Lower leg skin (tissue), 4 donors: ENCODE measurements at regions not wholly inside any gene's neighbourhood (a gene's known extent, or its start where the extent isn't known, plus 50 kb on each side); places are given as distances from the start of the nearest gene placed in this dataset.

Source experiments
- DNase-seq, 2 donors: peaks; one replicate each; pipeline ENCODE4 v3.0.0-alpha.2; 2019; ENCODE audit warnings: low spot score in 2 of 2
- H3K4me3 ChIP-seq: fragments of 200-600 bp; sonication (generic); 2 replicates; pipeline ENCODE4 v1.5.1; 2017; ENCODE audit warnings: mild to moderate bottlenecking, low read depth; ENCODE audit not compliant: poor library complexity, severe bottlenecking
- POLR2A ChIP-seq, 2 donors: fragments of 450-650 bp; IDR thresholded peaks; one replicate each; pipeline ENCODE4 v1.6.1; 2016 to 2017; ENCODE audit warnings: antibody characterized with exemption in 2 of 2, mild to moderate bottlenecking in 1 of 2, moderate library complexity in 1 of 2
- WGBS, 2 donors: methylation state at CpG; one replicate each; pipeline ENCODE4 v1.1.5; 2018; 5-methylcytosine and 5-hydroxymethylcytosine counted together
- intact Hi-C: fragments of 100-400 bp; cut with DNase I; formaldehyde crosslinking; loops from one replicate; pipeline ENCODE4 v1.15.0; 2023; ENCODE audit warnings: low total_unique reads
- TF ChIP-seq, protein P1 (sequence below), 3 donors: fragments of 450-650 bp; IDR thresholded peaks; one replicate each; pipeline ENCODE4 v1.5.1; 2016; ENCODE audit warnings: antibody characterized with exemption in 3 of 3, mild to moderate bottlenecking in 3 of 3, moderate library complexity in 2 of 3

DNA sequence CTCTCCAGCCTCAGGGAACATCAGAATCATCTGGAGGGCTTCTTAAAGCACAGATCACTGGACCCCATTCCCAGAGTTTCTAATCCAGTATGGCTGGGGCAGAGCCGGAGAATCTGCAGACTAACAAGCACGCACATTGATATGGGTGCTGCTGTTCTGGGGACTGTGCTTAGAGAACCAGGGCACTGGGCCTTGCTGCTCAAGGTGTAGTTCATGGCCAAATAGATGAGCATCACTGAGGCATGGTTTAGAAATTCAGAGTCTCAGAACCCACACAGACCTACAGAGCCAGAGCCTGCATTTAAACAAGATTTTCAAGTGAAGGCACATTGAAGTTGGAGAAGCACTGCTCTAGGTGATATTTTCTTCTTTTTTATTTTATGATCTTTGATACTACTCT lies 376.8 kb upstream of the PHF14 start:
- DNase-seq = no peak
- intact Hi-C loops = no loop called here
- 91 to 92% methylated on average over 2 of the region's 2 CpGs for WGBS, 2 donors
- no peak overlapping the region for H3K4me3 ChIP-seq
- no peak for TF ChIP-seq POLR2A (IDR thresholded peaks at IDR 0.05)
- TF ChIP-seq, protein P1, sequence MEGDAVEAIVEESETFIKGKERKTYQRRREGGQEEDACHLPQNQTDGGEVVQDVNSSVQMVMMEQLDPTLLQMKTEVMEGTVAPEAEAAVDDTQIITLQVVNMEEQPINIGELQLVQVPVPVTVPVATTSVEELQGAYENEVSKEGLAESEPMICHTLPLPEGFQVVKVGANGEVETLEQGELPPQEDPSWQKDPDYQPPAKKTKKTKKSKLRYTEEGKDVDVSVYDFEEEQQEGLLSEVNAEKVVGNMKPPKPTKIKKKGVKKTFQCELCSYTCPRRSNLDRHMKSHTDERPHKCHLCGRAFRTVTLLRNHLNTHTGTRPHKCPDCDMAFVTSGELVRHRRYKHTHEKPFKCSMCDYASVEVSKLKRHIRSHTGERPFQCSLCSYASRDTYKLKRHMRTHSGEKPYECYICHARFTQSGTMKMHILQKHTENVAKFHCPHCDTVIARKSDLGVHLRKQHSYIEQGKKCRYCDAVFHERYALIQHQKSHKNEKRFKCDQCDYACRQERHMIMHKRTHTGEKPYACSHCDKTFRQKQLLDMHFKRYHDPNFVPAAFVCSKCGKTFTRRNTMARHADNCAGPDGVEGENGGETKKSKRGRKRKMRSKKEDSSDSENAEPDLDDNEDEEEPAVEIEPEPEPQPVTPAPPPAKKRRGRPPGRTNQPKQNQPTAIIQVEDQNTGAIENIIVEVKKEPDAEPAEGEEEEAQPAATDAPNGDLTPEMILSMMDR (IDR thresholded peaks at IDR 0.05) = no peak

DNA sequence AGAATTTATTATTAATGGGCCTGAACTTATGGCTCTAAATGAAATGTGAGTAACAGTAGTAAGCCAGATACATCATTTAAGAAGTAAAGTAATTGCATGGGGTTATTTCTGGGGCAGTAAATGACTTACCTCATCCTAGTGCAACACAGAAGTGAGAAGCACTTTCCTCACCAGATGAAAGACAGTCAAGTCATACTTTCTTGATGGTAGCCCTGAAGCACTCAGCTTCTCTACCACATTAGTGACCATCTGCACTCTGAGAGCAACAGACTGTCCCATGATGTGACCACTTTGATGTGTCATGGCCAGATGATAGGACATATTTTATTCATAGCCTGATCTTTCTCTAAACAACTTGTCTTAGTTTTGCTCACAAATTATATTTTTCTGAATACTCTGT lies 369.5 kb upstream of the PHF14 start:
- DNase-seq = no peak
- intact Hi-C loops = no loop called here
- no peak for TF ChIP-seq POLR2A (IDR thresholded peaks at IDR 0.05)
- TF ChIP-seq, protein P1 (IDR thresholded peaks at IDR 0.05) = no peak
- H3K4me3 ChIP-seq = no peak overlapping the region

DNA sequence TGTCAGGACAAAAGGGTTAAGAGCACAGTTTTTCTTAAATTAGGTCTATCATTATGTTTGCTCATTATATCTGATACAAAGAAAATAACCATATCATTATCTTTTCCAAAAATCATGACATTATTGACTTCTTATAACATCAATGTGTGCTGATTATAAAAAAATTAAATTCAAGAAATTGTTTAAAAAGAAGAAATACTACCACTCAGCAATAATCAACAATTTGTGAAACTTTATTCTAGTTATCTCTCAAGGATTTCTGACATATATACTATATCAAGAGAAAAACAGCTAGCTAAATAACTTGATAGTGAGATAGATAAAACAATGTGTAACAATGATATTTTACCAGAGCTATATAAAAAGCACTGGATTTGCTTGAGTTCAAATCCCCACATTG lies 360.7 kb upstream of the PHF14 start:
- intact Hi-C loops = no loop called here
- no peak overlapping the region for H3K4me3 ChIP-seq
- TF ChIP-seq, protein P1 (IDR thresholded peaks at IDR 0.05) = no peak
- TF ChIP-seq POLR2A (IDR thresholded peaks at IDR 0.05) = no peak
- no peak for DNase-seq

DNA sequence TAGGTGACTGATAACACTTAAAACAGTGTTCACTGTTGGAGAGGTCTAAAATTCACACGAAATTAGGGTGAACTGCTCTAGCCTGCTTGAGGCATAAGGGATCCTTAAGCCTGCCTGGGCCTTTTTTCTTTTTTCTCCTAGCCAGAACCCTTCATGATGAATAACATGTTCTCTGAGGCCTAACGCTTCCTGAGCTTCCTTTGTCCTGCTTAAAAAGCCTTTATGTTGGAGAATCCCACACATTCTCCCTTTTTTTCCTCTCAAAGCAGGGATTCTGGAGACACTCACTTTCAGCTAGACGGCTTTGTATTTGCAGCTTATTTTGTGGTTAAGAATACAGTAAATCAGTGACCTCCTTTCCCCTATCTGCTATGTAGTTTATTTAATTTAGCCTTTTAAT lies 354.7 kb upstream of the PHF14 start:
- intact Hi-C loops = no loop called here
- TF ChIP-seq, protein P1 (IDR thresholded peaks at IDR 0.05) = no peak
- TF ChIP-seq POLR2A (IDR thresholded peaks at IDR 0.05) = no peak
- 47 to 66% methylated on average over 3 of the region's 3 CpGs for WGBS, 2 donors
- no peak overlapping the region for H3K4me3 ChIP-seq
- DNase-seq = no peak

DNA sequence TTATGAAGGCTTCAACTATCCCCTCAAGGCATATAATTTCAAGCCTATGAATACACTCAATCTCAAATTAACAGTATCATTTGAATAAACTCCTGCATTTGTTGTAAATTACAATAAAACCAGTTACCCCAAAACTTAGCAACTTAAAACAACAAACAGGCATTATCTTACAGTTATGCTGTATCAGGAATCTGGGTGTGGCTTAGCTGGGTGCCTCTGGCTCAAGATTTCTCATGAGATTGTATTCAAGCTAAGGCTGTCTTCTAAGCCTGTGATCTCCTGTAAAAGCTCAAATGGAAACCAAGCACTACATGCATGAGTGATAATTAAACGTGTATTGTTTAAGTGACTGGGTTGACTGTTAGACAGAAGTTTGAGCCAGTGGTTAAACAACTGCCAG lies 341.0 kb upstream of the PHF14 start:
- no peak for DNase-seq
- intact Hi-C loops = no loop called here
- TF ChIP-seq, protein P1 (IDR thresholded peaks at IDR 0.05) = no peak
- no peak for TF ChIP-seq POLR2A (IDR thresholded peaks at IDR 0.05)
- WGBS, 2 donors = 40 to 57% methylated on average over 1 of the region's 1 CpG
- no peak overlapping the region for H3K4me3 ChIP-seq

DNA sequence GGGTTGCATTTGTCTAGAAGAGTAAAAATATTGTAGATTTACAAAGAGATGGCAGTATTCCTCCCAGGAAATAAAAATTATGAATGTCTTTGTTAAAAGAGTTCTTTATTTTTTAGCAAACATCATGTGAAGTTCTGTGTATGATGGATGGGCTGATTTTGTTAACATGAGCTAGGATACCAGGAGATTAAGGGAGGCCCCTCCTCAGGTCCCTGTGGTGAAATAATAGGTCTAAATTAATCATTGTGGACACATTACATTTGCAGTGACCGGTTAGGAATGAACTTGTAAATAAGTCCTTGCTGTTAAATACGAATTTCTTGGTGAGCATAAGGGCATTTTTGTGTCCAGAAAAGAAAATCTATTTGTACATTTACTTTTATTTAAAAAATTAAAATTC lies 339.4 kb upstream of the PHF14 start:
- H3K4me3 ChIP-seq = no peak overlapping the region
- 69 to 71% methylated on average over 2 of the region's 2 CpGs for WGBS, 2 donors
- intact Hi-C loops = no loop called here
- DNase-seq = no peak
- TF ChIP-seq, protein P1 (IDR thresholded peaks at IDR 0.05) = no peak
- TF ChIP-seq POLR2A (IDR thresholded peaks at IDR 0.05) = no peak
